ENCODE measurements at regions not wholly inside any gene's neighbourhood (a gene's known extent, or its start where the extent isn't known, plus 50 kb on each side); places are given as distances from the start of the nearest gene placed in this dataset.

- Histone ChIP-seq H3K4me3 (no peak overlapping the region), H3K27ac (no peak overlapping the region), H3K4me2 (no peak overlapping the region), H4K20me1 (ENCODE audit: insufficient read depth) (no peaks in the 10 kb centered on the region), H2AFZ (no peak overlapping the region), H3K9me2 (ENCODE audit: insufficient read depth) (no peaks in the 10 kb centered on the region), H3K79me2 (ENCODE audit: low read depth) (no peaks in the 10 kb centered on the region), H3F3A (ENCODE audit: insufficient read depth, low read depth) (no peaks in the 10 kb centered on the region), H3K9me3 (ENCODE audit: insufficient read depth, low read depth) (no peaks in the 10 kb centered on the region), H3K27me3 (ENCODE audit: insufficient read depth, low read depth) (no peaks in the 10 kb centered on the region), H3K4me1 (replicated peaks; ENCODE audit: insufficient read depth) (no peaks in the 10 kb centered on the region), H3K36me3 (ENCODE audit: low read depth) (no peaks in the 10 kb centered on the region)
- BruUV-seq (replicated peaks) = no TSS peak
- intact Hi-C loops (cut with micrococcal nuclease; ENCODE audit: unreplicated experiment) = no loop called here
- CTCF ChIA-PET = no interaction called here
- DNase-seq = no peak
- TF ChIP-seq EZH2 (IDR thresholded peaks at IDR 0.05; ENCODE audit: low read depth) = no peak
- no peak for TF ChIP-seq CTCF (conservative IDR thresholded peaks at IDR 0.05)
- POLR2A ChIA-PET (ENCODE audit: unreplicated experiment) = no interaction called here
Observed at GRCh38 chr10:107918171-107918570, 753.7 kb upstream of the SORCS1 start.

GRCh38 chr10:107915215-107915610 is 750.7 kb upstream of the SORCS1 start:
- no peak overlapping the region for H3K4me2 ChIP-seq
- intact Hi-C loops (cut with micrococcal nuclease; ENCODE audit: unreplicated experiment) = no loop called here
- no peaks in the 10 kb centered on the region for H3K4me1 ChIP-seq (replicated peaks; ENCODE audit: insufficient read depth)
- no peak overlapping the region for H3K27ac ChIP-seq
- H3K36me3 ChIP-seq (ENCODE audit: low read depth) = no peaks in the 10 kb centered on the region
- H3K9me3 ChIP-seq (ENCODE audit: insufficient read depth, low read depth) = no peaks in the 10 kb centered on the region
- H2AFZ ChIP-seq = no peak overlapping the region
- no TSS peak for BruUV-seq (replicated peaks)
- no peak for TF ChIP-seq EZH2 (IDR thresholded peaks at IDR 0.05; ENCODE audit: low read depth)
- no peak for TF ChIP-seq CTCF (conservative IDR thresholded peaks at IDR 0.05)
- no peak overlapping the region for H3K4me3 ChIP-seq
- DNase-seq = no peak
- POLR2A ChIA-PET (ENCODE audit: unreplicated experiment) = no interaction called here
- no peaks in the 10 kb centered on the region for H3F3A ChIP-seq (ENCODE audit: insufficient read depth, low read depth)
- CTCF ChIA-PET = no interaction called here
- no peaks in the 10 kb centered on the region for H3K27me3 ChIP-seq (ENCODE audit: insufficient read depth, low read depth)
- no peaks in the 10 kb centered on the region for H3K9me2 ChIP-seq (ENCODE audit: insufficient read depth)
- no peaks in the 10 kb centered on the region for H4K20me1 ChIP-seq (ENCODE audit: insufficient read depth)
- no peaks in the 10 kb centered on the region for H3K79me2 ChIP-seq (ENCODE audit: low read depth)

DNA sequence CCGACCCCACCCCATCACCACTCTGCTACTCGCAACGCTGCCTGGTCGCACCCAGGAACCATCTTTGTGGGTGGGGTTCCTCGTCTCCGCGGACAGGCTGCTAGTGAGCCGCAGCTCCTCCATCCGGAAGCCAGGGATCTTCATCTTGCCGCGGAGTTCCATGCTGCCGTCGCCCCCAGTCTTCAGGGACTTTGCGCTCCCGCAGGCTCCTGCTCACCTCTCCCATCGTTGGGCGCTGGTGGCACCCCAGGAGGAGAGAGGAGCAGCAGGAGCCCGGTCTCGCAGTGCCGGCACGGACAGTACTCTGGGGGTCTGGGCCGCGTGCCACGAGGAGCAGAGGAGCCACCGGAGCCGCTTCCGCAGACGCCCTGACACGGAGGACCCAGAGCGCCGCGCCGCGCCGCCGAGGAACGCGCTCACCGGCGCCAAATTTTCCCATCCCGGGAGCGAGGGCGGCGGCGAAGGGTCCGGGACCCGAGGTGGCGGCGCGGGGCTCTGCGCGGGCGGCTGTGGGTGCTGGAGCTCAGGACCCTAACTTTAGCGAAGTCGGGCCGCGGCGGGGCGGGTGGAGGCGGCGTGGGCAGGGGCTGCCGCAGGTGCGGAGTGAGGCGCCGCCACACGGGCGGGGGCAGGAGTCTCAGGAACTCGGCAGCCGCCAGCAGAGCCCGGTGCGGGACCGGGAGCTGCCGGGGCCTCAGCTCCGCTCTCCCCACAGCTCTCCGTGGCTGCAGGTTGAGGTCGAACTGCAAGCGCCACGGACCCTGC is 750.1 kb upstream of the SORCS1 start:
- Histone ChIP-seq H3K9me3 (ENCODE audit: insufficient read depth, low read depth) (no peaks in the 10 kb centered on the region), H3K4me3 (no peak overlapping the region), H3K9me2 (ENCODE audit: insufficient read depth) (no peaks in the 10 kb centered on the region), H3K4me1 (replicated peaks; ENCODE audit: insufficient read depth) (no peaks in the 10 kb centered on the region), H3K36me3 (ENCODE audit: low read depth) (no peaks in the 10 kb centered on the region), H4K20me1 (ENCODE audit: insufficient read depth) (no peaks in the 10 kb centered on the region), H3K4me2 (no peak overlapping the region), H3K79me2 (ENCODE audit: low read depth) (no peaks in the 10 kb centered on the region), H3F3A (ENCODE audit: insufficient read depth, low read depth) (no peaks in the 10 kb centered on the region), H2AFZ (no peak overlapping the region), H3K27ac (no peak overlapping the region), H3K27me3 (ENCODE audit: insufficient read depth, low read depth) (no peaks in the 10 kb centered on the region)
- TF ChIP-seq CTCF (conservative IDR thresholded peaks at IDR 0.05) = no peak
- TF ChIP-seq EZH2 (IDR thresholded peaks at IDR 0.05; ENCODE audit: low read depth) = no peak
- BruUV-seq (replicated peaks) = no TSS peak
- no peak for DNase-seq
- ChIA-PET CTCF (no interaction called here), POLR2A (ENCODE audit: unreplicated experiment) (no interaction called here)
- intact Hi-C loops (cut with micrococcal nuclease; ENCODE audit: unreplicated experiment) = no loop called here

Measured in PC-9 (cell line).